GM21515 (cell line): ENCODE measurements at regions not wholly inside any gene's neighbourhood (a gene's known extent, or its start where the extent isn't known, plus 50 kb on each side); places are given as distances from the start of the nearest gene placed in this dataset.

Experiments
- ATAC-seq: cut with Tn5 transposase; IDR thresholded peaks from one replicate; pipeline ENCODE4 v1.9.1; 2021; ENCODE audit not compliant: unreplicated experiment

GRCh38 chr1:221801773-221802516 is 60.1 kb upstream of the DUSP10 start:
- ATAC-seq = no peak

GRCh38 chr1:221801251-221801661 is 59.4 kb upstream of the DUSP10 start:
- ATAC-seq = no peak

- no peak for ATAC-seq
These were observed 58.9 kb upstream of the DUSP10 start for GRCh38 chr1:221800831-221801230.

GRCh38 chr1:221797506-221797905 is 55.6 kb upstream of the DUSP10 start:
- no peak for ATAC-seq

- ATAC-seq = no peak
These were observed 54.8 kb upstream of the DUSP10 start for GRCh38 chr1:221796700-221797099.

- no peak for ATAC-seq
These were observed 53.5 kb upstream of the DUSP10 start for GRCh38 chr1:221795380-221795779.

- no peak for ATAC-seq
These were observed 53.0 kb upstream of the DUSP10 start for GRCh38 chr1:221794935-221795334.

GRCh38 chr1:221794079-221794670 is 52.3 kb upstream of the DUSP10 start:
- peak; percentile 52 for ATAC-seq

- peak; percentile 75 for ATAC-seq
These were observed 51.7 kb upstream of the DUSP10 start for GRCh38 chr1:221793439-221794078.

- ATAC-seq = no peak
These were observed 50.0 kb upstream of the DUSP10 start for GRCh38 chr1:221791846-221792245.
